ENCODE measurements at regions not wholly inside any gene's neighbourhood (a gene's known extent, or its start where the extent isn't known, plus 50 kb on each side); places are given as distances from the start of the nearest gene placed in this dataset.

DNA sequence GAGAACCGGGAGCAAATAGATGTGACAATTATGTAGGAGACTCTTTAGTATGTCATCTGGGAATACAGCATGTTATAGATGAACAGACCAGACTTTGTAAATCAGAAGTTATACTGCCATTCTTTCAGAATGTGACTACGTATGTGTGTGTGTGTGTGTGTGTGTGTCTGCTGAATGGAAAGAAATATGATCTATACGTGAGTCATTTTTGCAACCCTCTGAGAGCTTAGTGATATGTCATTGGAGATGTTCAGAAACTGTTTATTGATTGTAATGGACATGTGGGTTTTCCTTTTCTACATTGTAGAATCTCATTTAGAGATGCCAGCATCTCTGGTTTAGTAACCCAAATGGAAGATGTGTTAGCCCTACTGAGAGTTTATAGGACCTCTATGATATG, 731.5 kb downstream of the TLE1 start:
- H3K36me3 ChIP-seq: no peaks in the 10 kb centered on the region
- no peak overlapping the region for H3K27ac ChIP-seq
- no peaks in the 10 kb centered on the region for H3K27me3 ChIP-seq
- H3K9ac ChIP-seq: no peak overlapping the region
- no peaks in the 10 kb centered on the region; a peak in 2 of 22 replicates for H3K9me3 ChIP-seq (replicated peaks in 1 of 11)
- H3K4me1 ChIP-seq: no peaks in the 10 kb centered on the region
- H4K20me1 ChIP-seq: no peaks in the 10 kb centered on the region
- H3K4me2 ChIP-seq: no peak overlapping the region
- no peak overlapping the region for H3K4me3 ChIP-seq
- TF ChIP-seq Cebpa-rat (IDR thresholded peaks at IDR 0.05): no peak

DNA sequence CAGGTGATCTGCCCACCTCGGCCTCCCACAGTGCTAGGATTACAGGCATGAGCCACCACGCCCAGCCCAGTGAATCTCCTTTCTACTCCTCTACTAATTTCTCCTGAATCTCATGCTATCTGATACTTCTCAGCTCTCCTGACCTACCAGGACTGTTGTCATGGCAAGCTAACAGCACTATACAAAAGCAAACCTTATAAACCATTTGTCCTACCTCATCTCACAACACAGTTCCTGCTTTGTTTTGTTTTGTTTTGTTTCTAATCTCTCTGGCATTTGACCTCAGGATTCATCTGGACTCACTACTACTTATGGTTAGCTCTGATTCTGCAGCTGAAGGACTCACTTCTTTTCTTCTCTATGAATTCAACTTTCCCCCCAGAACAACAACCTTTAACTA, 734.8 kb downstream of the TLE1 start:
- Histone ChIP-seq H3K27me3 (no peaks in the 10 kb centered on the region), H3K4me1 (no peaks in the 10 kb centered on the region), H3K4me2 (no peak overlapping the region), H4K20me1 (no peaks in the 10 kb centered on the region), H3K36me3 (no peaks in the 10 kb centered on the region), H3K9me3 (replicated peaks in 1 of 11) (no peaks in the 10 kb centered on the region), H3K9ac (no peak overlapping the region), H3K27ac (no peak overlapping the region), H3K4me3 (no peak overlapping the region)
- TF ChIP-seq Cebpa-rat (IDR thresholded peaks at IDR 0.05): no peak

DNA sequence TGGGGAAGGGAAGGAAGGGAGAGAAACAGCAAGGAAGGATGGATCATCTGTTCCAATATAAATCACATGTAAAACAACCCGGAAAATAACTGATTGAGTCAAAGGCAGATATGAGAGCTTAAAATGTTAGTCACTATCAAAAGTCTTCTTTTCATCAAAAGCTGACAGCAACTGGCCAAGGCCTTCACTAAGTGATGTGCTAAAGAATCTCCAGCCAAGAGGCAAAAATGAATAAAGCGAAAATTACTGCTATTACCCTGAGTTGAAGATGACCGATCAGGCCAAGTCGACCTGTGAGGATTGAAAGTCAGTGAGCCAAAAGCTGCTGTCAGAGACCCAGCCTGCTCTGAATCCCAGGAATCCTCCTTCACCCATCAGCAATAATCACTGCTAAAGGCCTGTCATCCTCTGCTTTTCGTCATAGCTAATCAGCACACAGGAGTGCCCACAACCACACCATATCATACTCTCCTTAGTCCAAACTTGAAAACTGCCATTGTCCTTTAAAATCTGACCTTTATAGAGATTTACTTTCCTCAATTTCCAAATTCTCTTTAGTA, 736.9 kb downstream of the TLE1 start:
- TF ChIP-seq Cebpa-rat (IDR thresholded peaks at IDR 0.05): no peak
- no peak overlapping the region for H3K27ac ChIP-seq
- H3K4me3 ChIP-seq: no peak overlapping the region
- no peak overlapping the region for H3K9ac ChIP-seq
- H3K4me2 ChIP-seq: no peak overlapping the region
- H3K4me1 ChIP-seq: peaks cover 0 to 16% (median 5%) of the 10 kb centered on the region in 10 experiments; a peak in 9 of 20 replicates
- no peaks in the 10 kb centered on the region for H3K9me3 ChIP-seq (replicated peaks in 1 of 11)
- H3K36me3 ChIP-seq: no peaks in the 10 kb centered on the region
- no peaks in the 10 kb centered on the region for H3K27me3 ChIP-seq
- H4K20me1 ChIP-seq: no peaks in the 10 kb centered on the region

DNA sequence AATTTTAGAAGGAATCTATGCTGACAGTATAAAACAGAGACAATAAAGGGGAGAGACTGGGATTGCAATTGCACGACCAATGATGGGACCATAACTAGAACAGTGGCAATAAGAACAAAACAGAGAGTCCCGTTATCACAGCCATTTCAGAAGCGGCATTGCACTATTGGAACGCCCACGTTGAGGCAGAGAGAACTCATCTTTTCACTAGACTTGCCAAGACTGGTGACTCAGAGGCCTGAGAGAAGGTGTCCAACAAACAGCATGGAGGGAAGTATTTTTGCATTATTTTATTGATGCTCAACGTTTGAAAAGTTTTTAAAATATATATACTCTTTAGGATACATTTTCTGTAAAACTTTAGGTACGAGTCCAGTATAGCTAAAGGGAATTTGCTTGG, 737.7 kb downstream of the TLE1 start:
- no peak overlapping the region for H3K27ac ChIP-seq
- no peak overlapping the region for H3K9ac ChIP-seq
- no peak for TF ChIP-seq Cebpa-rat (IDR thresholded peaks at IDR 0.05)
- H3K4me1 ChIP-seq: peaks cover 0 to 16% (median 5%) of the 10 kb centered on the region in 10 experiments; a peak in 9 of 20 replicates
- H3K4me3 ChIP-seq: no peak overlapping the region
- H3K27me3 ChIP-seq: no peaks in the 10 kb centered on the region
- H3K36me3 ChIP-seq: no peaks in the 10 kb centered on the region
- no peak overlapping the region for H3K4me2 ChIP-seq
- H3K9me3 ChIP-seq (replicated peaks in 1 of 11): no peaks in the 10 kb centered on the region
- H4K20me1 ChIP-seq: no peaks in the 10 kb centered on the region

DNA sequence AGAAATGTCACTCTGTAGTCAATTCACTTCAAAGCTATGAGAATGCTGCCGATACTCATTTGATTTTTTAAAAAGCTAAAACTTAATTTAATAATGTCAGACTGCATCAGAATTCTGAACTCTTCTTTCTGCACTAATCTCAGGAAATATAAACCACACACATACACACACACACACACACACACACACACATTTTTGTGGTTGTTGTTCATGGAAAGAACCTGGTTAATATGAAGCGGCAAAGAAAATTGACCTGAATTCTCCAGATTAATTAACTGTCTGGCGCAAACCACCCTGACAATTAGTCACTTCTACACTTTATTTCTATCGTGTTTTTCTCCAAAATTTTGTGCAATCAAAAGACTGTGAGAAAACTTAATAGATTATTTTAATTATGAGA, 740.5 kb downstream of the TLE1 start:
- no peaks in the 10 kb centered on the region for H3K36me3 ChIP-seq
- H3K4me1 ChIP-seq: peaks cover 0 to 16% (median 5%) of the 10 kb centered on the region in 10 experiments; a peak in 9 of 20 replicates
- no peaks in the 10 kb centered on the region for H3K27me3 ChIP-seq
- TF ChIP-seq Cebpa-rat (IDR thresholded peaks at IDR 0.05): no peak
- no peak overlapping the region for H3K9ac ChIP-seq
- no peaks in the 10 kb centered on the region for H4K20me1 ChIP-seq
- H3K9me3 ChIP-seq (replicated peaks in 1 of 11): no peaks in the 10 kb centered on the region
- no peak overlapping the region for H3K4me3 ChIP-seq
- H3K27ac ChIP-seq: no peak overlapping the region
- peak overlapping the region in 7 of 11 experiments; percentile 12 to 48 (median 21); a peak in 10 of 22 replicates for H3K4me2 ChIP-seq

DNA sequence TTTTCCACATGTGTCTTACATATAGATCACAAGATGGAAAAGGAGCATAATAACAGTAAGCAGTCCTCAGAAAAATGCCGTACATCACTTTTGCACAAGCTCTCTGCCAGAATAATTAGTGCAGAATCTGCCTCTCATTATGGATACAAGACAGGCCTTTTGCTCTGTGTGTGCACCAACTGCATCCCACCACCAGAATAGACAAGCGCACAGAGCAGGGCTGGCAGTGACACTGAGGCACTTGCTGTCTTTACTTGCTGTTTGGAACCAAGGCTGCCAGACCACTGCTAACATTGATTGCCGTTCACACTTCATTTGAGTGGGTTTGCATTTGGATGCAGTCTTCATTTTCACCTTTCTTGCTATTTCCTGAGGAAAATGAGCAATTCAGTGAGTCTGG, 741.3 kb downstream of the TLE1 start:
- peak overlapping the region in 5 of 11 experiments; percentile 12 to 48 (median 36); a peak in 9 of 22 replicates for H3K4me2 ChIP-seq
- no peaks in the 10 kb centered on the region for H3K36me3 ChIP-seq

DNA sequence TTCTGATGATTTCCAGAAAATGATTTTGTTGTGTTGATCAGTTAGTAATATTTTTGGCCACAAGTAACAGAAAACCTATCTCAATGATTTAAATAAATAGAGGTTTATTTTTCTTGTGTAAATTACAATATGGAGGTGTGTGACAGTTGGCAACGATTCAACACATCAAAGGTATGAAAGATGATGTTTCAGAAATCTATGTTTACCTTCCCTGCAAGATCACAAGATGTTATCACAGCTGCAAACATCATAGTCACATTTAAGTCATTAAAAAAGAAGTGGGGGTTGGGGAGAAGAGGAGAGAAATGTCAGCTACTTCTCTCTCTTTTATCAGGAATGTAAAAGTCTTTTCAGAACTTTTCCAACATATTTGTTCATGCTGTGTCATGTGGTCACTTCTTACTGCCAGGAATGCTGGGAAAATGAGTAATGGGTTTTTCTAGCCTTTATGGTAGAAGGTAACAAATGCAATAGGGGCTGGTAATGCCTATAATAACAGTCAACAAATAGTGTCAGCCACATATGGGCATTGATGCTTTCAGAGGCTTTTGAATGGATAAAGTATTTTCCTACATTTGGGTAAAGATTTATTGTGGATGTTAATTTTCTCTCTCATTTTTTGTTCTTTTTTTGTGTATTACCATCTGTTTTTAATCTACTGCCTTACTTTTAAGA, 742.7 kb downstream of the TLE1 start:
- TF ChIP-seq Cebpa-rat (IDR thresholded peaks at IDR 0.05): no peak
- Histone ChIP-seq H3K9me3 (replicated peaks in 1 of 11) (no peaks in the 10 kb centered on the region), H3K4me2 (no peak overlapping the region), H3K9ac (no peak overlapping the region), H3K27me3 (no peaks in the 10 kb centered on the region), H4K20me1 (no peaks in the 10 kb centered on the region), H3K4me3 (no peak overlapping the region), H3K4me1 (peaks cover 0 to 16% (median 5%) of the 10 kb centered on the region in 10 experiments; a peak in 9 of 20 replicates), H3K27ac (no peak overlapping the region), H3K36me3 (no peaks in the 10 kb centered on the region)

More for the DNA sequence above, 741.3 kb downstream of the TLE1 start:
- no peaks in the 10 kb centered on the region for H3K9me3 ChIP-seq (replicated peaks in 1 of 11)
- peaks cover 0 to 16% (median 5%) of the 10 kb centered on the region in 10 experiments; a peak in 9 of 20 replicates for H3K4me1 ChIP-seq
- H3K9ac ChIP-seq: no peak overlapping the region
- H3K27me3 ChIP-seq: no peaks in the 10 kb centered on the region
- no peaks in the 10 kb centered on the region for H4K20me1 ChIP-seq
- no peak overlapping the region for H3K27ac ChIP-seq
- H3K4me3 ChIP-seq: no peak overlapping the region
- no peak for TF ChIP-seq Cebpa-rat (IDR thresholded peaks at IDR 0.05)

DNA sequence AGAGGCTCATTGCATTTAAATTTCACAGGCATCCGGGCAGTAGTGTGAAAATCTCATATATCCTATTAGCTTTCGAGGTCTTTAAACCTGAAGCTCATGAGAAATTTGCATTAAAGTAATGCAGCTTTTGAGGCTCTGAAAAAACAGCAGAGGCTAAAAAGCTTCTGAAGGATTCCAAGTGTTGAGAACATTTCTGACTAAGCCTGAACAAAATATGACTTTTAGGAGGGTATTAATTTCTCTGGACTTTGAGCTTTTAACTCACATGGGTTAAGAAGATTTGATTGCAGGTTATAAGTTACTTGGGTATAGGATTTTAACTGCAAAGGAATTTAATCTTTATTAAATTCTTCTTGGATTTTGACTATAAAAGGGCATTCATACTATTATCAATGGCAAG, 743.9 kb downstream of the TLE1 start:
- peaks cover 0 to 16% (median 5%) of the 10 kb centered on the region in 10 experiments; a peak in 9 of 20 replicates for H3K4me1 ChIP-seq
- no peaks in the 10 kb centered on the region for H3K9me3 ChIP-seq (replicated peaks in 1 of 11)
- no peak overlapping the region for H3K4me3 ChIP-seq
- H3K4me2 ChIP-seq: no peak overlapping the region
- no peaks in the 10 kb centered on the region for H4K20me1 ChIP-seq
- no peak overlapping the region for H3K9ac ChIP-seq
- no peaks in the 10 kb centered on the region for H3K36me3 ChIP-seq
- no peak for TF ChIP-seq Cebpa-rat (IDR thresholded peaks at IDR 0.05)
- no peak overlapping the region for H3K27ac ChIP-seq
- H3K27me3 ChIP-seq: no peaks in the 10 kb centered on the region

DNA sequence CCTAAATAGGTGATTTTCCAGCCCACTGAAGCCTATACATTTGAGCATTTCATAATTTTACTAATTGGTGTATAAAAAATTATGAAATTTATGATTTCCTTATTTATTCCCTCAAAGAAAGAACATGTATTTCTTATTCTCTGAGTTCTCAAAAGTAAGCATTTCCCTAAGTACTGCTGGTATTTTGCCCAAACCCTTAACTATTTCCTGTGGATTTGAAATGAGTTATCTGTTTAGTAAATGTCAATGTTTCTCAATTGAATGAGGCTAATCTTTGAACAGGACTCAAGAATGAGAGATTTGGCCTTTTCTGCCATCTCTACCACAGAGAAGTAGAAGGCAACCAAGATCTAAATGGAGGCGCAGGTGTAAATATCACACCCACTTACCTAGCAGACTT, 751.7 kb downstream of the TLE1 start:
- H3K36me3 ChIP-seq: no peaks in the 10 kb centered on the region
- H3K4me3 ChIP-seq: no peak overlapping the region
- no peaks in the 10 kb centered on the region for H3K27me3 ChIP-seq
- H3K27ac ChIP-seq: no peak overlapping the region
- no peaks in the 10 kb centered on the region for H4K20me1 ChIP-seq
- H3K4me2 ChIP-seq: no peak overlapping the region
- no peak overlapping the region for H3K9ac ChIP-seq
- no peaks in the 10 kb centered on the region for H3K4me1 ChIP-seq
- no peaks in the 10 kb centered on the region for H3K9me3 ChIP-seq (replicated peaks in 1 of 11)
- no peak for TF ChIP-seq Cebpa-rat (IDR thresholded peaks at IDR 0.05)

DNA sequence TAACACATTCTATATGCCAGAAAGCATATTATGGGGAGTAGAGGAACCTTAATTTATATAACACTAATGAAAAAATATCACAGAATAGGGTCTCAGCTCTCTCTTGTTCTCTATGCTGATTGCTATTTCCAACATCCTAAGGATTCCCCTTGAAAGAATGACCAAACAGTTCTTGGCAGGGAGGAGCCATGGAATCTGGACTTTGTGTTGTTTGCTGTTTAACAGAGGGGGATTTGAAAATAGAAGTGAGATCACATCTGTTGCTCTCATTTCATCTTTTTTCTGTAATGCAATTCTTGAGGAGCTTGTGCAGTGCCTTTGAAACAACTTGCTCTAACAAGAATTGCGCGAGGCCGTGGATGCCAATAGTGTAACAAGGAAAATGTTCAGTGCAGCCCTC, 755.3 kb downstream of the TLE1 start:
- Histone ChIP-seq H3K36me3 (no peaks in the 10 kb centered on the region), H3K27me3 (no peaks in the 10 kb centered on the region), H4K20me1 (no peaks in the 10 kb centered on the region), H3K4me3 (no peak overlapping the region), H3K9ac (no peak overlapping the region), H3K4me1 (no peaks in the 10 kb centered on the region), H3K27ac (no peak overlapping the region), H3K9me3 (replicated peaks in 1 of 11) (no peaks in the 10 kb centered on the region), H3K4me2 (no peak overlapping the region)
- TF ChIP-seq Cebpa-rat (IDR thresholded peaks at IDR 0.05): no peak

Data from BLaER1 treated with 17β-estradiol and CSF1 and Interleukin-3, amounts not matched to agents 10 nM and 100 nM (cell line).